WTC11 (cell line): ENCODE measurements at regions not wholly inside any gene's neighbourhood (a gene's known extent, or its start where the extent isn't known, plus 50 kb on each side); places are given as distances from the start of the nearest gene placed in this dataset.

Experiments used
- ELF4 ChIP-seq: sonication (generic); formaldehyde crosslinking; IDR thresholded peaks from 2 replicates; pipeline ENCODE4 v1.8.1; 2022; ENCODE audit warnings: low read depth, mild to moderate bottlenecking, moderate library complexity, missing genetic modification reagents
- GTF2I ChIP-seq: fragments of 250-450 bp; sonication (Bioruptor Pico); conservative IDR thresholded peaks from 2 replicates; pipeline ENCODE4 v1.4.0; 2021; ENCODE audit warnings: mild to moderate bottlenecking
- SMAD3 ChIP-seq: sonication (generic); formaldehyde crosslinking; IDR thresholded peaks from 2 replicates; pipeline ENCODE4 v1.8.0; 2022; ENCODE audit warnings: missing genetic modification reagents, mild to moderate bottlenecking, borderline replicate concordance
- SMAD4 ChIP-seq: sonication (generic); formaldehyde crosslinking; IDR thresholded peaks from 2 replicates; pipeline ENCODE4 v1.8.0; 2022; ENCODE audit warnings: mild to moderate bottlenecking, missing genetic modification reagents
- SOX15 ChIP-seq: fragments of 250-450 bp; sonication (Bioruptor Pico); IDR thresholded peaks from 2 replicates; pipeline ENCODE4 v1.9.0; 2021; ENCODE audit warnings: mild to moderate bottlenecking
- TF ChIP-seq, protein P1 (sequence below): fragments of 200-600 bp; IDR thresholded peaks from 2 replicates; pipeline ENCODE4 v1.8.0; 2022; ENCODE audit warnings: antibody characterized with exemption
- TF ChIP-seq, protein P2 (sequence below): sonication (generic); formaldehyde crosslinking; IDR thresholded peaks from 2 replicates; pipeline ENCODE4 v1.8.1; 2023; ENCODE audit warnings: mild to moderate bottlenecking, missing genetic modification reagents
- TF ChIP-seq, protein P3 (sequence below): sonication (generic); formaldehyde crosslinking; conservative IDR thresholded peaks from 2 replicates; pipeline ENCODE4 v1.8.1; 2022; ENCODE audit warnings: mild to moderate bottlenecking, missing genetic modification reagents

DNA sequence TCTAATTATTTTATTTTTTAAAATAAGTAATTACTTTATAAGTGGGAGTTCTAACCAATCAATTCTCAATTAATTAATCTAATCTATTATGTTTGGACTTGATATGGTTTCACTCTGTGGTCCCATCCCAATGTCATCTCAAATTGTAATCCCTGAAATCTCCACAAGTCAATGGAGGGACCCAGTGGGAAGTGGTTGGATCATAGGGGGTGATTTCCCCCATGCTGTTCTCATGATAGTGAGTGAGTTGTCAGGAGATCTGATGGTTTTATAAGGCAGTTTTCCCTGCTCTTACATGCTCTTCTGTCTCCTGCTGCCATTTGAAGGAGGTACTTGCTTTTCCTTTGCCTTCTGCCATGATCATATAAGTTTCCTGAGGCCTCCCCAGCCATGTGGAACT lies 836.1 kb downstream of the GALC start:
- TF ChIP-seq, protein P1, sequence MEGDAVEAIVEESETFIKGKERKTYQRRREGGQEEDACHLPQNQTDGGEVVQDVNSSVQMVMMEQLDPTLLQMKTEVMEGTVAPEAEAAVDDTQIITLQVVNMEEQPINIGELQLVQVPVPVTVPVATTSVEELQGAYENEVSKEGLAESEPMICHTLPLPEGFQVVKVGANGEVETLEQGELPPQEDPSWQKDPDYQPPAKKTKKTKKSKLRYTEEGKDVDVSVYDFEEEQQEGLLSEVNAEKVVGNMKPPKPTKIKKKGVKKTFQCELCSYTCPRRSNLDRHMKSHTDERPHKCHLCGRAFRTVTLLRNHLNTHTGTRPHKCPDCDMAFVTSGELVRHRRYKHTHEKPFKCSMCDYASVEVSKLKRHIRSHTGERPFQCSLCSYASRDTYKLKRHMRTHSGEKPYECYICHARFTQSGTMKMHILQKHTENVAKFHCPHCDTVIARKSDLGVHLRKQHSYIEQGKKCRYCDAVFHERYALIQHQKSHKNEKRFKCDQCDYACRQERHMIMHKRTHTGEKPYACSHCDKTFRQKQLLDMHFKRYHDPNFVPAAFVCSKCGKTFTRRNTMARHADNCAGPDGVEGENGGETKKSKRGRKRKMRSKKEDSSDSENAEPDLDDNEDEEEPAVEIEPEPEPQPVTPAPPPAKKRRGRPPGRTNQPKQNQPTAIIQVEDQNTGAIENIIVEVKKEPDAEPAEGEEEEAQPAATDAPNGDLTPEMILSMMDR: no peak
- no peak for TF ChIP-seq SOX15
- TF ChIP-seq, protein P2, sequence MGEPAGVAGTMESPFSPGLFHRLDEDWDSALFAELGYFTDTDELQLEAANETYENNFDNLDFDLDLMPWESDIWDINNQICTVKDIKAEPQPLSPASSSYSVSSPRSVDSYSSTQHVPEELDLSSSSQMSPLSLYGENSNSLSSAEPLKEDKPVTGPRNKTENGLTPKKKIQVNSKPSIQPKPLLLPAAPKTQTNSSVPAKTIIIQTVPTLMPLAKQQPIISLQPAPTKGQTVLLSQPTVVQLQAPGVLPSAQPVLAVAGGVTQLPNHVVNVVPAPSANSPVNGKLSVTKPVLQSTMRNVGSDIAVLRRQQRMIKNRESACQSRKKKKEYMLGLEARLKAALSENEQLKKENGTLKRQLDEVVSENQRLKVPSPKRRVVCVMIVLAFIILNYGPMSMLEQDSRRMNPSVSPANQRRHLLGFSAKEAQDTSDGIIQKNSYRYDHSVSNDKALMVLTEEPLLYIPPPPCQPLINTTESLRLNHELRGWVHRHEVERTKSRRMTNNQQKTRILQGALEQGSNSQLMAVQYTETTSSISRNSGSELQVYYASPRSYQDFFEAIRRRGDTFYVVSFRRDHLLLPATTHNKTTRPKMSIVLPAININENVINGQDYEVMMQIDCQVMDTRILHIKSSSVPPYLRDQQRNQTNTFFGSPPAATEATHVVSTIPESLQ (CRISPR knock-in tag): no peak
- no peak for TF ChIP-seq GTF2I
- TF ChIP-seq, protein P3, sequence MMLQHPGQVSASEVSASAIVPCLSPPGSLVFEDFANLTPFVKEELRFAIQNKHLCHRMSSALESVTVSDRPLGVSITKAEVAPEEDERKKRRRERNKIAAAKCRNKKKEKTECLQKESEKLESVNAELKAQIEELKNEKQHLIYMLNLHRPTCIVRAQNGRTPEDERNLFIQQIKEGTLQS (CRISPR knock-in tag): no peak
- no peak for TF ChIP-seq SMAD3 (CRISPR knock-in tag)
- TF ChIP-seq SMAD4 (CRISPR knock-in tag): no peak
- no peak for TF ChIP-seq ELF4 (CRISPR knock-in tag)
